ENCODE measurements at regions not wholly inside any gene's neighbourhood (a gene's known extent, or its start where the extent isn't known, plus 50 kb on each side); places are given as distances from the start of the nearest gene placed in this dataset.

DNA sequence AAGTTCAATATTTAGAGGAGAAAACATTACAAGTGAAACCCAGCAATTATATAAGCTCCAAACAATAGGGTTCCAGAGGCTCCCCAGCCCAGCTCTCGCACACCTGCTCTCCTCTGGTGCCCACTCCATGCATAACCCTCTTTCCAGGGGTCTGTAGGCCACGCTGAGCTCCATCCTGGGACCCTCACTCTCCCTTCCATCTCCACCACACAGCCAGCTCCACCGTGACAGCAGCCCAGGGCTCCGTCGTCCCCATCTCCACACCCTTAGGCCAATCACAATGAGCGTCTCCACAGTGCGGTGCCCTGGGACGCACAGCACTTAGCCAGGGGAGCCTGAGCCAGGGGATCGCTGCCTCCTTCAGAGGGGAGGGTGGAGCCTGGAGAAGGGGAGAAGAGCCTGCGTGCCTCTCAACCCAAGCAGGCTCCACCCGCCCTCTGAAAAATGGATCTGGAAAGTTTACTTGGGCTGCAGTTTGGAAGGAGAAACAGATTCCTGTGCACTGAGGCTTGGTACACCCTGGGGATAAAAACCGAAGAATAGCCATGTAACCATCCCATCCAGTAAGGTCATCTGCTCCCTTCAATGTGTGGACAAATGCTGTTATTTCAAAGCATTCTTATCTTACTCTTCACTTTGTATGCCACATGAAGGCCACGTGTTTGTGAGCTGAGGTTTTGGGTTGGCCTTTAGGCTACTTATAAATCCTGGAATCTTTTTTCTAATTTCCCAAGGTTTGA lies 72.4 kb upstream of the GGTLC1 start:
- DNase-seq (ENCODE audit: low read depth) = no peak

DNA sequence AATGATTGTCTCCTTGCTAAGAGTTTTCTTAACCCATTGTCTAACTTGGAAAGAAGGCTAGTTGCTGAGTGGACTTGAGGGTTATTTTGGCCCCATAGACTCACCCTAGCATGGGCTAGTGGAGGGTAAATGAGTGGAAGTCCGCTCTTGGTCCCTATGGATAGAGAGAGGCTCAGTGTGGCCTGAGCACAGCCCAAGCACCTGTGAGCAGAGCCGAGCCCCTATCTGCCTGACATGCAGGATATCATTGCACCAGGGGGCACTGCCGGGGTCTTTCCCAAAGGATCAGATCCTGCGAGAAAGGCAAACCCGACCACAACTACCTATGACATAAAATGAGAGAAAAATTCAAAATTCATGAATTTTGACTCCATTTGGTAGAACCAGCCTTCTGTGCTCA lies 70.6 kb upstream of the GGTLC1 start:
- DNase-seq (ENCODE audit: low read depth) = no peak

DNA sequence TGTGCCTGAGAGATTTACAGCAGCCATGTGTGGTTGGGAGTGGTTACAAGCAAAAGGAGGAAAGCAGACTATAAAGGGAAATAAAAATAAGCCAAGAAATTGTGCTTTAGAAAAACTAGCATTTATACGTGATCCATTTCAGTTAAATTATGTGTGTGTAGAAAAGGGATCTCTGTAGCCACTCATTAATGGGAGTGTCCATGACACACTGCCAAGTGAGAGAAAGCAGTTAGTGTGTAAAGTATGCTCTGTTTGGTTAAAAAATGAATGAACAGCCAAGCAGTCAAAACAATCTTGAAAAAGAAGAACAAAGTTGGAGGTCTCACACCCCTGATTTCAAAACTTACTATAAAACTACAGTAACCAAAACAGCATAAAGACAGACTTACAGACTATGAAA lies 67.9 kb upstream of the GGTLC1 start:
- no peak for DNase-seq (ENCODE audit: low read depth)

DNA sequence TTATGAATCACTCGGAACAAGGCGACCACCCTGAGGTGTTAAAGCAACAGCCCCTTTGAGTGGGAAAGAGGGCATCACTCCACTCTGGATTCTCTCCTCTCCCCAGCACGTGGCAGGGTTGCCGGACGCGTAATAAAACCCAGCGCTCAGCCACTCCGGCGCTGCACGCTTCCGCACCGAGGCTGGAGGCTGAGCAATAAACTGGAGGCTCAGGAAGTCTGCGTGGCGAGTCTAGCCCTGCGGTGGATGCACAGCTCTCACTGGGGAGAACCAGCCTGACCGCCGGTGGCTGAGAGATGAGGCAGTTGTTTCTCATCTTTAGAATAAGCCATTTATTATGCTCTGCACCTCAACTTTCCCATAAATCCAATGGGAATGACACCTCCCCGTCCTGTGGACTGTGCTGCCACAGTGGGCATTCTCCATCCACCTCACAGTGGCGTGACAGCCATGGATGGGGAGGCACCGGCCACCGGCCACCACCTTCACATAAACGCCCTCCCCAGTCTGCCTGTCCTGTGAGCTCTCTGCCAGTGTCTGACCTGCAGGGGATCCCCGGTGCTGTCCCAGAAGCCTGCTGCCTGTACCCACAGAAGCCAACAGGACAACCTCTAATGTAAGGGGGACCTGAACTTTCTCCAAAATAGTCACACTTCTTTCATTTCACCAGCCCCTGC lies 64.2 kb upstream of the GGTLC1 start:
- DNase-seq (ENCODE audit: low read depth) = no peak

DNA sequence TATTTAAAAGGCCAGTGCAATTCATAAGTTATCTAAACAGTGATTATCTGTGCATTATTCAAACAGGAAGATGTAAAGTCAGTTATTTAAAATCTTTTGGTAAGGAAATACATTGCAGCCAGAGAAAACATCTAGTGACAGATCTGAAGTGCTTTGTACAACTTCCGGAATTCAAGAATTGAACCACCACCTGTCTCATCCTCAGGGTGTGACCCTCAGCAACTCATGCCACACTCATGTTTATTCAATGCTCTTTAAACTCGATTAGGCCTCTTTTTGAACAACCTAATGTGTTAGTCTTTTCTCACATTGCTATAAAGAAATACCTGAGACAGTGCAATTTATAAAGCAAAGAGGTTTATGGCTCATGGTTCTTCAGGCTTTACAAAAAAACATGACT lies 62.6 kb upstream of the GGTLC1 start:
- no peak for DNase-seq (ENCODE audit: low read depth)

DNA sequence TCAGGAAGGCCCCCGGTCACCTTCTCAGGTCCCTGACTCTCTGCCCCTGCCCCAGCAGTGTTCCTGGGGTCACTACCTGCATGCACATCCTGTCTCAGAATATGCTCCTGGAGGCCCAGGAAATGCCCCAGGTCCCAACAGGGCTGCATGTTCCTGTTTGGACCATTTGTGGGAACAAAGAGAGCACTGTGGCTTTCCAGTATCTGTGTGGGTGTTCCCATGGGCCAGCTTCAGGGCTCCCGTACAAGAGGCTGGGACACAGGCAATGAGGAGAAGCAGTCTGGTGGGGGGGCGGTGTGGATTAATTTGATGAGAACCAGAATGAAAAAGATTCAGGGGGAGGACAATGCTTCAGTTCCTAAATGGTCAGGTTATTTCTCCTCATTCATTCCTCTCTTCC lies 61.5 kb upstream of the GGTLC1 start:
- DNase-seq (ENCODE audit: low read depth) = no peak

DNA sequence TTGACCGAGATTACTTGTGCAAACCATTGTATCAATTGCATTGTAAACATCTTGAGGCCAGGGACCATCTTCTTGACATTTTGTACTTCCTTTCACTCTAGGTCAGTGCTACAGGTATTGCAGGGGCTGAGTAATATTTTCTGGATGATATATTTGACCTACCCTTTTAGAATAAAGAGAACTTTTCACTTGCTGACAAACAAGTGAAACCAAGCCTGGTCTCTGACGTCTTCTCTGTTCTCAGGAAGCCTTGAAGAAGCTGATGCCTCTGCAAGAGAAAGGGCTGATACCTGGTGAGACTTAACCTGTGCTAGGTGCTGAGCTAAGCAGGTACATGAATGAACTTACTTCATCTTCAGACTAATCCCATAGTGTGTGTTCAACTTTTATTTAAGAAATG lies 60.5 kb upstream of the GGTLC1 start:
- DNase-seq (ENCODE audit: low read depth) = no peak

DNA sequence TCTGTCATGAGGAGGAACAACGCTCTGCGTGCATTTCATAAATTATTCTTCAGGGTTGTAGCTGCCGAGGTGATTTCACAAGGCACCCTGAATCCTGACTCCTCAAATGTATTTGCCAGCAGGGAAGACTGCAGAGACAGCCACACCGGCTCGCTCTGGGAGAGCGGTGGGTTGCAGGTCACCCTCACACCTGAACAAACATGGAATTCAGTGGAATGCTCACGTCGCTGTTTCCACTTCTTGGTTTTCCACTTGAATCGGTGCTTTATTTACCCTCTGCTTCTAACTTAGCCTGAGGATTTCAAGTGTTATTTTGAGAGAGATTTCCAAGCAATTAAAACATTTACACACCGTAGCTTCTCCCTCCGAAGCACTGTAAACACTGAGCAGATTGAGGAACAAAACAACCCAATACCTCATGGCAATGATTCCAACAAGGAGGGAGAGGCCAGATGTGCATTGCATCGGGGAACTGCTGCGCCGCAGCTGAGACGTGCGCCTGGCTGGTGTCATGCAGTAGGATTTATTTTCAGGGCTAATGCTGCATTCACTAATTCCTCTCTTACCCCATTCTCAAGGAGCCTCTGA lies 59.5 kb upstream of the GGTLC1 start:
- no peak for DNase-seq (ENCODE audit: low read depth)

DNA sequence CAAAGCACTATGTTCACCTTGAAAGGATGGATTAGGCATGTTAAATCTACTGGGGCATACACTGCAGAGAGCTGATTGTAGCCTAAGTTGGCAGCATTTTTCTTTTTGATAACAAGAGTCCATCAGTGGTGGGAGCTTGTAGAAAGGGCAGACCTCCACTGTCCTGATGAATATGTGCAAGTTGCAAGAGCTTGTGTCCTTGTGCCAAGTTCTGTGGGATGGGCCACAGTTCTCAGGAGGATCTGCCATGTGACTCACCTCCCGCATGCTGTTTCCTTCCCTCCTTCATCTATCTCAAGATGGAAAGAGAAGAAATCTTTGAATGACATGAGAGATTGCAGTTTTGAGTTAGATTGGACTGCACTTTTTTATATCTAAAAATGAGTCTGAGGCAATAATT lies 58.3 kb upstream of the GGTLC1 start:
- no peak for DNase-seq (ENCODE audit: low read depth)

DNA sequence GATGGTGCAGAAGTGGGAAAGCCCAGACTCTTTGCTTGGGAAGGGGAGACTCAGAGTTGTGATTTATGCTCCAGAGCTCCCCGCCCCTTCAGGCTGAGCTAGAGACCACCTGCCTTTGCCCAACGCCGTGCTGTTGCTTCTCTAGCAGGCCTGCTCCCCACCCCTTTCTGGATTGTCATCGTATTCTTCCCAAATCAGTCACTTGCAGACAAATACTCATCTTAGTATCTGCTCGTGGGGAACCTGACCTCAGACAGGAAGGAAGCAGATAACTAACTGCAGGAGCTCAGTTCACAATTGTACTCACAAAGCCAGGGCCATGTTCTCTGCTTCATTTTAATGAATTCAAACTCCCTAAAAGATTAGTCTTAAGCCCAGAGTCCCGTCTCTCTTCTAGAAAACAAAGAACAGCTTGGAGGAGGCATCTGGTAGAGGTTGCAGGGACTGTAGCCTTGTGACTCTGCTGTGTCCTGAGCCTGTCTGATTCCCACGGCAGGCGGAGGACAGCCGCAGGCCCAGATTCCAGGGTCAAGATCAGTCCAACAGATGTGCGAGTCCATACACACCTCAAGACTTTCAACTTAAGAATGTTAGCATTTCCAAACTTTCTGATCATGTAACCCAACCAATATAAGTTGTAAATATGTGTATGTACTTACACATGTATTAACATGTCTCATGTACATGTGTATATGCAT lies 57.2 kb upstream of the GGTLC1 start:
- no peak for DNase-seq (ENCODE audit: low read depth)

DNA sequence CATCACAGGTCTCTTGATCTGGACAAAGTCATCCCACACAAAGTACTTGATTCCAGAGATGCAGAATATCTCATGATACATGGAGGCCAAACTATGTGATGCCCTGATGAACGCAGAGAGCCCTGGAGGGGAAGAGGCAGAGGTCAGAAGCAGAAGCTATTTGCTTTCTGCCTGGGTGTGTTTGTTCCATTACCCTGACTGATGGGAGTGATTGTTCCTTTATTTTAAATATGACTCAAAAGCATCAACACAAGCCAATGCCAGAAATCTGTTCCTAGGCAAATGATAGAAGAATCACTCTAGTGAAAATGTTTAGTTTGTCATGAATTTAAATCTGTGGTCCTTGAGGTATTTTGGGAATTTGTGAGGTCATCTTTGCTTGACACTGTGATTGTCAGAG lies 54.7 kb upstream of the GGTLC1 start:
- no peak for DNase-seq (ENCODE audit: low read depth)

DNA sequence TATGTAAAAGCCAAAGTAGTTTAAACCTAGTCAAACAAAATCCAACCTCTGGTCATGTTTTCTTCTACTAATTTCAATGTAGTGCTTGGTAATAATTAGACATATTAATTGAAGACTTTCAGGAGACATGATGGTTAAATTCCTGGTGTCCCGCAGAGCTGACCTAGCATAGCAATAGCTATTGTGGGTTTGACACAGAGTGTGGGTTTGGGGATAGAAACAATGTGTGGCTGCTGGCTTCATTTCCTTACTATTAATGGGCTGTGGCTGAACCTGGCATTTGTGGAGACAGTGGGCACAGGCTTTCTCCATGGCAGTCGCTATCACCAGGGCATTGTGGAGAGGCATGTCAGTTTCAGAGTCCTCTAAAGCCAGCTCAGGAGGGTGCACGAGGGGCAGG lies 54.1 kb upstream of the GGTLC1 start:
- no peak for DNase-seq (ENCODE audit: low read depth)

DNA sequence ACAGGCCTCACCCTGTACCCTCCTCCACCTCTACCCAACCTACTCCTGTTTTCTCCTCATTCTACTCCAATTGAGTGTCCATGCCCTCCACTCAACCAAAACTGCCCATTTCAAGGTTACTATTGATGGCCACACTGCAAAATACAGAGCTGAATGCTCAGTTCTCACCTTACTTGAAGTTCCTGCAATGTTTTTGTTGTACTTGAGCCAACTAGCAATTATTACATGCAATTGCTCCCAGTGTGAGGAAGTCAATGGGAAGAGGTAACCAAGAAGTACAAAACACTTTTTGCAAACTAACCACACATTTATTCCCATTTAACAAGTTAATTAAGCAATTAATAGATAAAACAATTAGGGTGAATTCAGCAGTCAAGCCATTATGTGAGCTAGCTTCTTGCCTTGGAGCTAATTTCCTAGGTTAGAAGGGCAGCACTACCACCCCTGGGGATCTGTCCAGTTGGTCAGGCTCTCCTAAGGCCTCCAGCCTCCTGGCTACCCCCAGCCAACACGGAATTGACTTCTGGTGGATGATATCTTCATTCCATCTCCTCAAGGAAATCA lies 52.4 kb upstream of the GGTLC1 start:
- DNase-seq (ENCODE audit: low read depth) = no peak

DNA sequence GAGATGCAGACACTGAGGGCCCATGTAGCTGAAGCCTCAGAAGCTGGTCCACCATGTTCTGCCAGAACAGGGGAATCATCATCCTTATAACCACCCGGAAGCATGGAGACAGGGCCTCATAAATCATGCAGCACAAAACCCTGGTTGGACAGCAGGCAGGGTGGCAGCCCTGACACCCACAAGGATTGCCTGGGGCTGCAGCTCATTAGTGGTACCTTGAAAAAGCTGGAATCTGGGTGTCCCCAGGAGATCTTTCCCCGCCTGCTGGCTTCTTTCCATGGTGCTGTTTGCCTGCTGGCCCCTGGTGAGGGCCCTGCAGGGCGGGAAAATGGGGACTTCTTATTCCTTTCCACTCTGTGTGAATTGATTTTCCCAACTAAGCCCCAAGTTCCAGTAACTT lies 50.6 kb upstream of the GGTLC1 start:
- DNase-seq (ENCODE audit: low read depth) = no peak
